Left ventricle myocardium inferior (tissue), 1 donor: ENCODE measurements at regions not wholly inside any gene's neighbourhood (a gene's known extent, or its start where the extent isn't known, plus 50 kb on each side); places are given as distances from the start of the nearest gene placed in this dataset.

Experiments used
- DNase-seq: peaks from one replicate; pipeline ENCODE4 v3.0.0-alpha.2; 2020
- H3K27ac ChIP-seq: fragments of 200-600 bp; replicated peaks from 2 replicates; pipeline ENCODE4 v1.8.0; 2021
- H3K27me3 ChIP-seq: fragments of 200-600 bp; 2 replicates; pipeline ENCODE4 v1.8.0; 2021; ENCODE audit warnings: low read depth
- H3K36me3 ChIP-seq: fragments of 200-600 bp; 2 replicates; pipeline ENCODE4 v1.8.0; 2021
- H3K4me1 ChIP-seq: fragments of 200-600 bp; 2 replicates; pipeline ENCODE4 v1.8.0; 2021
- H3K4me3 ChIP-seq: fragments of 200-600 bp; 2 replicates; pipeline ENCODE4 v1.8.0; 2021; ENCODE audit warnings: mild to moderate bottlenecking, moderate library complexity
- H3K9me3 ChIP-seq: fragments of 200-600 bp; replicated peaks from 2 replicates; pipeline ENCODE4 v1.8.0; 2021
- CTCF ChIP-seq: fragments of 200-600 bp; IDR thresholded peaks from 2 replicates; pipeline ENCODE4 v1.8.0; 2021; ENCODE audit warnings: antibody characterized with exemption, mild to moderate bottlenecking, borderline replicate concordance
- intact Hi-C: fragments of 100-400 bp; cut with micrococcal nuclease; formaldehyde crosslinking; loops from one replicate; pipeline ENCODE4 v1.11.0; 2022
- donor health status: DM: no; HTN: yes; CAD: no; lungs with severe emphysema.

- DNase-seq: no peak
- Histone ChIP-seq H3K27ac (no peak overlapping the region), H3K27me3 (no peaks in the 10 kb centered on the region), H3K36me3 (no peaks in the 10 kb centered on the region), H3K9me3 (no peaks in the 10 kb centered on the region), H3K4me1 (no peaks in the 10 kb centered on the region), H3K4me3 (no peak overlapping the region)
- no peak for TF ChIP-seq CTCF
- intact Hi-C loops: no loop called here
Observed at GRCh38 chr3:67848299-67848698, 193.9 kb upstream of the SUCLG2 start.

- Histone ChIP-seq H3K9me3 (no peaks in the 10 kb centered on the region), H3K4me1 (no peaks in the 10 kb centered on the region), H3K4me3 (no peak overlapping the region), H3K27me3 (no peaks in the 10 kb centered on the region), H3K27ac (no peak overlapping the region), H3K36me3 (no peaks in the 10 kb centered on the region)
- TF ChIP-seq CTCF: no peak
- no peak for DNase-seq
- intact Hi-C loops: no loop called here
Observed at GRCh38 chr3:67846166-67846565, 191.8 kb upstream of the SUCLG2 start.

GRCh38 chr3:67832817-67833216 is 178.4 kb upstream of the SUCLG2 start:
- H3K4me1 ChIP-seq: no peaks in the 10 kb centered on the region
- no peak overlapping the region for H3K4me3 ChIP-seq
- no peaks in the 10 kb centered on the region for H3K36me3 ChIP-seq
- no peak for DNase-seq
- H3K9me3 ChIP-seq: peaks cover 27% of the 10 kb centered on the region
- H3K27ac ChIP-seq: no peak overlapping the region
- TF ChIP-seq CTCF: no peak
- H3K27me3 ChIP-seq: no peaks in the 10 kb centered on the region
- intact Hi-C loops: no loop called here

GRCh38 chr3:67831262-67831661 is 176.8 kb upstream of the SUCLG2 start:
- Histone ChIP-seq H3K4me1 (no peaks in the 10 kb centered on the region), H3K27ac (no peak overlapping the region), H3K9me3 (peaks cover 27% of the 10 kb centered on the region), H3K36me3 (no peaks in the 10 kb centered on the region), H3K27me3 (no peaks in the 10 kb centered on the region), H3K4me3 (no peak overlapping the region)
- intact Hi-C loops: no loop called here
- DNase-seq: no peak
- TF ChIP-seq CTCF: no peak

- TF ChIP-seq CTCF: no peak
- Histone ChIP-seq H3K4me1 (no peaks in the 10 kb centered on the region), H3K27ac (no peak overlapping the region), H3K27me3 (no peaks in the 10 kb centered on the region), H3K36me3 (no peaks in the 10 kb centered on the region), H3K9me3 (peaks cover 13% of the 10 kb centered on the region), H3K4me3 (no peak overlapping the region)
- intact Hi-C loops: no loop called here
- DNase-seq: no peak
Observed at GRCh38 chr3:67828486-67829010, 174.1 kb upstream of the SUCLG2 start.

- H3K36me3 ChIP-seq: no peaks in the 10 kb centered on the region
- H3K9me3 ChIP-seq: peaks cover 12% of the 10 kb centered on the region
- no peak overlapping the region for H3K4me3 ChIP-seq
- no peaks in the 10 kb centered on the region for H3K4me1 ChIP-seq
- H3K27ac ChIP-seq: no peak overlapping the region
- H3K27me3 ChIP-seq: no peaks in the 10 kb centered on the region
- no peak for TF ChIP-seq CTCF
- DNase-seq: no peak
- intact Hi-C loops: no loop called here
Observed at GRCh38 chr3:67821135-67821534, 166.7 kb upstream of the SUCLG2 start.
